IMR-90 (cell line): ENCODE measurements at regions not wholly inside any gene's neighbourhood (a gene's known extent, or its start where the extent isn't known, plus 50 kb on each side); places are given as distances from the start of the nearest gene placed in this dataset.

Source experiments
- ATAC-seq: fragments of 200-7000 bp; cut with Tn5 transposase; 2 replicates; pipeline ENCODE4 v1.9.1; 2020; ENCODE audit warnings: low read depth, mild to moderate bottlenecking, moderate library complexity
- BruUV-seq: library from RNA; stranded (reverse); fragments of 400-500 nt; replicated peaks from 2 replicates; lab custom pipeline; 2021; lab: Mats Ljungman, UMichigan
- CTCF ChIA-PET: fragments of 300-600 bp; formaldehyde crosslinking; extraction: SDS; loops from one replicate; lab custom pipeline; 2021; ENCODE audit warnings: antibody characterized with exemption; lab: Yijun Ruan, JAX
- POLR2A ChIA-PET: fragments of 300-600 bp; sonication (Branson Sonifier 250); formaldehyde crosslinking; loops from one replicate; lab custom pipeline; 2022; ENCODE audit warnings: antibody characterized with exemption; ENCODE audit not compliant: unreplicated experiment; lab: Charles Lee
- DNase-seq: peaks from one replicate; pipeline ENCODE4 v3.0.0; 2013
- H2AFZ ChIP-seq: replicated peaks from 2 replicates; pipeline ENCODE3; 2013; ENCODE audit warnings: low read length, mild to moderate bottlenecking; ENCODE audit not compliant: poor library complexity
- H2AK5ac ChIP-seq: 2 replicates; pipeline ENCODE4 v1.6.1; 2013; ENCODE audit warnings: low read depth, low read length, inconsistent platforms
- H2AK9ac ChIP-seq: replicated peaks from 2 replicates; pipeline ENCODE3; 2013; ENCODE audit warnings: mild to moderate bottlenecking, low read depth, low read length, moderate library complexity; ENCODE audit not compliant: poor library complexity
- H2BK120ac ChIP-seq: 2 replicates; pipeline ENCODE4 v1.6.1; 2013; ENCODE audit warnings: low read depth, low read length, inconsistent platforms
- H2BK15ac ChIP-seq: 3 replicates; pipeline ENCODE4 v1.6.1; 2013; ENCODE audit warnings: low read depth, low read length, inconsistent platforms
- H2BK20ac ChIP-seq: 2 replicates; pipeline ENCODE4 v1.6.1; 2013; ENCODE audit warnings: low read depth, mild to moderate bottlenecking, inconsistent platforms, low read length, moderate library complexity
- H2BK5ac ChIP-seq: 2 replicates; pipeline ENCODE4 v1.6.1; 2013; ENCODE audit warnings: mild to moderate bottlenecking, low read depth, low read length, inconsistent platforms; ENCODE audit not compliant: poor library complexity, severe bottlenecking
- H3K14ac ChIP-seq: replicated peaks from 2 replicates; pipeline ENCODE4 v1.6.1; 2013; ENCODE audit warnings: low read depth, low read length, inconsistent platforms
- H3K18ac ChIP-seq: 2 replicates; pipeline ENCODE4 v1.6.1; 2013; ENCODE audit warnings: low read depth, low read length, control low read depth
- H3K23ac ChIP-seq: 2 replicates; pipeline ENCODE4 v1.6.1; 2013; ENCODE audit warnings: low read depth, low read length, inconsistent platforms
- H3K27ac ChIP-seq: 2 replicates; pipeline ENCODE4 v1.5.1; 2013; ENCODE audit warnings: mild to moderate bottlenecking, control low read depth, low read length; ENCODE audit not compliant: insufficient read depth
- H3K27me3 ChIP-seq: 2 replicates; pipeline ENCODE4 v1.6.1; 2013; ENCODE audit warnings: low read length; ENCODE audit not compliant: control insufficient read depth, insufficient read depth
- H3K36me3 ChIP-seq: 2 replicates; pipeline ENCODE4 v1.6.1; 2013; ENCODE audit warnings: low read length, mixed read lengths; ENCODE audit not compliant: control insufficient read depth, insufficient read depth
- H3K4ac ChIP-seq: 2 replicates; pipeline ENCODE4 v1.6.1; 2013; ENCODE audit warnings: low read depth, low read length, inconsistent platforms
- H3K4me1 ChIP-seq: 2 replicates; pipeline ENCODE4 v1.6.1; 2013; ENCODE audit warnings: low read length, mixed read lengths; ENCODE audit not compliant: control insufficient read depth, insufficient read depth
- H3K4me2 ChIP-seq: 2 replicates; pipeline ENCODE4 v1.6.1; 2013; ENCODE audit warnings: low read depth, mild to moderate bottlenecking, control low read depth, low read length, moderate library complexity
- H3K4me3 ChIP-seq: 2 replicates; pipeline ENCODE4 v1.5.1; 2013; ENCODE audit warnings: low read depth, mild to moderate bottlenecking, control low read depth, low read length, moderate library complexity; ENCODE audit not compliant: insufficient read depth
- H3K56ac ChIP-seq: 2 replicates; pipeline ENCODE4 v1.6.1; 2013; ENCODE audit warnings: low read length, inconsistent platforms; ENCODE audit not compliant: insufficient read depth; ENCODE audit errors: extremely low read depth
- H3K79me1 ChIP-seq, 2 experiments: 2 replicates each; pipeline ENCODE4 v1.6.1; 2013; ENCODE audit warnings: low read length in 2 of 2, inconsistent platforms in 1 of 2, low read depth in 1 of 2
- H3K9ac ChIP-seq: 2 replicates; pipeline ENCODE4 v1.6.1; 2013; ENCODE audit warnings: low read depth, low read length, control low read depth
- H3K9me1 ChIP-seq: 2 replicates; pipeline ENCODE4 v1.6.1; 2013; ENCODE audit warnings: low read length, inconsistent platforms; ENCODE audit not compliant: insufficient read depth
- H3K9me3 ChIP-seq: 2 replicates; pipeline ENCODE4 v1.6.1; 2013; ENCODE audit warnings: low read length; ENCODE audit not compliant: control insufficient read depth, insufficient read depth
- H4K20me1 ChIP-seq: 2 replicates; pipeline ENCODE4 v1.6.1; 2013; ENCODE audit warnings: low read length, inconsistent platforms; ENCODE audit not compliant: insufficient read depth
- H4K5ac ChIP-seq: 2 replicates; pipeline ENCODE4 v1.6.1; 2013; ENCODE audit warnings: mild to moderate bottlenecking, low read depth, low read length, control low read depth
- H4K8ac ChIP-seq, 2 experiments: 2 replicates each; pipeline ENCODE4 v1.6.1; 2013; ENCODE audit warnings: low read depth in 2 of 2, low read length in 2 of 2, control low read depth in 1 of 2, inconsistent platforms in 1 of 2
- H4K91ac ChIP-seq: 2 replicates; pipeline ENCODE4 v1.6.1; 2013; ENCODE audit warnings: low read depth, low read length, inconsistent platforms; ENCODE audit not compliant: insufficient read depth
- BHLHE40 ChIP-seq: fragments of 150-350 bp; IDR thresholded peaks from 2 replicates; pipeline ENCODE4 v1.6.1; 2016; ENCODE audit warnings: mild to moderate bottlenecking, low read depth, low read length
- CEBPB ChIP-seq: IDR thresholded peaks from 2 replicates; pipeline ENCODE4 v1.6.1; 2012; ENCODE audit warnings: low read depth, low read length, improper control_type of control experiment
- CHD1 ChIP-seq: IDR thresholded peaks from 2 replicates; pipeline ENCODE4 v1.6.1; 2012; ENCODE audit warnings: low read depth, low read length, improper control_type of control experiment
- FOS ChIP-seq: fragments of 150-350 bp; IDR thresholded peaks from 2 replicates; pipeline ENCODE4 v1.6.1; 2016; ENCODE audit warnings: low read depth, low read length
- MAFK ChIP-seq: IDR thresholded peaks from 2 replicates; pipeline ENCODE4 v1.6.1; 2012; ENCODE audit warnings: low read depth, low read length, improper control_type of control experiment
- MAZ ChIP-seq: IDR thresholded peaks from 2 replicates; pipeline ENCODE4 v1.6.1; 2012; ENCODE audit warnings: low read depth, mild to moderate bottlenecking, low read length, improper control_type of control experiment, moderate library complexity, borderline replicate concordance
- MXI1 ChIP-seq: IDR thresholded peaks from 2 replicates; pipeline ENCODE4 v1.6.1; 2012; ENCODE audit warnings: low read depth, mild to moderate bottlenecking, low read length, moderate library complexity, borderline replicate concordance
- NFE2L2 ChIP-seq: fragments of 150-350 bp; IDR thresholded peaks from 2 replicates; pipeline ENCODE4 v1.6.1; 2016; ENCODE audit warnings: low read depth, mild to moderate bottlenecking, low read length
- POLR2A ChIP-seq: IDR thresholded peaks from 2 replicates; pipeline ENCODE4 v1.6.1; 2012; ENCODE audit warnings: mild to moderate bottlenecking, low read depth, low read length
- RAD21 ChIP-seq: IDR thresholded peaks from 2 replicates; pipeline ENCODE4 v1.6.1; 2012; ENCODE audit warnings: low read length, improper control_type of control experiment
- RCOR1 ChIP-seq: IDR thresholded peaks from 2 replicates; pipeline ENCODE4 v1.6.1; 2012; ENCODE audit warnings: mild to moderate bottlenecking, low read length, improper control_type of control experiment; ENCODE audit not compliant: insufficient replicate concordance
- RFX5 ChIP-seq: IDR thresholded peaks from 2 replicates; pipeline ENCODE4 v1.8.0; 2012; ENCODE audit warnings: low read depth, mild to moderate bottlenecking, low read length, moderate library complexity
- SMC3 ChIP-seq: fragments of 150-350 bp; IDR thresholded peaks from 2 replicates; pipeline ENCODE4 v1.6.1; 2016; ENCODE audit warnings: low read depth, mild to moderate bottlenecking, antibody characterized with exemption, low read length, moderate library complexity
- WGBS, 2 experiments: methylation state at CpG; one replicate each; pipeline versions ENCODE4 v1.1.5 to v1.1.7; 2013; ENCODE audit warnings: missing lambda C conversion rate in 2 of 2; ENCODE audit not compliant: insufficient read length in 1 of 2; ENCODE audit errors: extremely low coverage in 2 of 2; 5-methylcytosine and 5-hydroxymethylcytosine counted together
- dilution Hi-C: fragments of 300-500 bp; cut with HindIII; formaldehyde crosslinking; loops from one replicate; pipeline ENCODE4 v1.14.3; 2018; ENCODE audit warnings: low sequenced_read_pairs; ENCODE audit not compliant: unreplicated experiment
- in situ Hi-C: fragments of 300-500 bp; cut with MboI; formaldehyde crosslinking; loops from 3 replicates; pipeline ENCODE4 v1.14.3; 2019; ENCODE audit warnings: low sequenced_read_pairs, inconsistent platforms, mixed read lengths
- intact Hi-C: fragments of 100-400 bp; cut with micrococcal nuclease; formaldehyde crosslinking; loops from 2 replicates; pipeline ENCODE4 v1.10.0; 2022
- TF ChIP-seq, protein P1 (sequence below): fragments of 150-350 bp; IDR thresholded peaks from 2 replicates; pipeline ENCODE4 v1.6.1; 2016; ENCODE audit warnings: low read depth, mild to moderate bottlenecking, low read length, moderate library complexity, borderline replicate concordance
- TF ChIP-seq, protein P2 (sequence below): conservative IDR thresholded peaks from 2 replicates; pipeline ENCODE4 v1.5.1; 2012; ENCODE audit warnings: mild to moderate bottlenecking, low read depth, low read length, improper control_type of control experiment
- TF ChIP-seq, protein P3 (sequence below): fragments of 150-350 bp; IDR thresholded peaks from 2 replicates; pipeline ENCODE4 v1.6.1; 2017; ENCODE audit warnings: mild to moderate bottlenecking, antibody characterized with exemption, low read length, low read depth

GRCh38 chr20:48338717-48339116, 489.1 kb downstream of the PREX1 start:
- TF ChIP-seq MXI1 (no peak), BHLHE40 (no peak), CEBPB (no peak), RCOR1 (no peak), RAD21 (no peak), SMC3 (no peak), POLR2A (no peak), NFE2L2 (no peak), FOS (no peak), CHD1 (no peak), RFX5 (no peak), MAZ (no peak), MAFK (no peak)
- TF ChIP-seq, protein P1, sequence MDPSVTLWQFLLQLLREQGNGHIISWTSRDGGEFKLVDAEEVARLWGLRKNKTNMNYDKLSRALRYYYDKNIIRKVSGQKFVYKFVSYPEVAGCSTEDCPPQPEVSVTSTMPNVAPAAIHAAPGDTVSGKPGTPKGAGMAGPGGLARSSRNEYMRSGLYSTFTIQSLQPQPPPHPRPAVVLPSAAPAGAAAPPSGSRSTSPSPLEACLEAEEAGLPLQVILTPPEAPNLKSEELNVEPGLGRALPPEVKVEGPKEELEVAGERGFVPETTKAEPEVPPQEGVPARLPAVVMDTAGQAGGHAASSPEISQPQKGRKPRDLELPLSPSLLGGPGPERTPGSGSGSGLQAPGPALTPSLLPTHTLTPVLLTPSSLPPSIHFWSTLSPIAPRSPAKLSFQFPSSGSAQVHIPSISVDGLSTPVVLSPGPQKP: no peak
- TF ChIP-seq, protein P2, sequence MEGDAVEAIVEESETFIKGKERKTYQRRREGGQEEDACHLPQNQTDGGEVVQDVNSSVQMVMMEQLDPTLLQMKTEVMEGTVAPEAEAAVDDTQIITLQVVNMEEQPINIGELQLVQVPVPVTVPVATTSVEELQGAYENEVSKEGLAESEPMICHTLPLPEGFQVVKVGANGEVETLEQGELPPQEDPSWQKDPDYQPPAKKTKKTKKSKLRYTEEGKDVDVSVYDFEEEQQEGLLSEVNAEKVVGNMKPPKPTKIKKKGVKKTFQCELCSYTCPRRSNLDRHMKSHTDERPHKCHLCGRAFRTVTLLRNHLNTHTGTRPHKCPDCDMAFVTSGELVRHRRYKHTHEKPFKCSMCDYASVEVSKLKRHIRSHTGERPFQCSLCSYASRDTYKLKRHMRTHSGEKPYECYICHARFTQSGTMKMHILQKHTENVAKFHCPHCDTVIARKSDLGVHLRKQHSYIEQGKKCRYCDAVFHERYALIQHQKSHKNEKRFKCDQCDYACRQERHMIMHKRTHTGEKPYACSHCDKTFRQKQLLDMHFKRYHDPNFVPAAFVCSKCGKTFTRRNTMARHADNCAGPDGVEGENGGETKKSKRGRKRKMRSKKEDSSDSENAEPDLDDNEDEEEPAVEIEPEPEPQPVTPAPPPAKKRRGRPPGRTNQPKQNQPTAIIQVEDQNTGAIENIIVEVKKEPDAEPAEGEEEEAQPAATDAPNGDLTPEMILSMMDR: no peak
- TF ChIP-seq, protein P3, sequence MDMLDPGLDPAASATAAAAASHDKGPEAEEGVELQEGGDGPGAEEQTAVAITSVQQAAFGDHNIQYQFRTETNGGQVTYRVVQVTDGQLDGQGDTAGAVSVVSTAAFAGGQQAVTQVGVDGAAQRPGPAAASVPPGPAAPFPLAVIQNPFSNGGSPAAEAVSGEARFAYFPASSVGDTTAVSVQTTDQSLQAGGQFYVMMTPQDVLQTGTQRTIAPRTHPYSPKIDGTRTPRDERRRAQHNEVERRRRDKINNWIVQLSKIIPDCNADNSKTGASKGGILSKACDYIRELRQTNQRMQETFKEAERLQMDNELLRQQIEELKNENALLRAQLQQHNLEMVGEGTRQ: no peak
- no CpG with 5 or more reads among the region's 7 CpGs for WGBS, 2 experiments
- dilution Hi-C loops (no loop called here), intact Hi-C loops (no loop called here), in situ Hi-C loops (no loop called here)
- CTCF ChIA-PET: no interaction called here
- Histone ChIP-seq H3K56ac (peak overlapping the region; percentile 17; the same call in 1 of the 2 replicates), H3K4me2 (peak overlapping the region; percentile 76), H2BK15ac (no peak overlapping the region), H3K4me1 (peaks cover 2% of the 10 kb centered on the region; the same call in 1 of the 2 replicates), H3K27me3 (peaks cover 25% of the 10 kb centered on the region), H2BK120ac (no peak overlapping the region), H3K9me1 (no peaks in the 10 kb centered on the region), H3K27ac (no peak overlapping the region), H3K14ac (no peak overlapping the region), H3K18ac (no peak overlapping the region), H3K36me3 (no peaks in the 10 kb centered on the region), H2AK5ac (no peak overlapping the region), H3K9me3 (no peaks in the 10 kb centered on the region), H2AK9ac (no peak overlapping the region), H2AFZ (peak overlapping the region; percentile 5), H3K9ac (no peak overlapping the region), H4K8ac (no peak overlapping the region), H4K91ac (no peak overlapping the region), H2BK20ac (no peak overlapping the region), H3K4me3 (no peak overlapping the region), H4K20me1 (no peaks in the 10 kb centered on the region), H3K23ac (no peak overlapping the region), H3K4ac (no peak overlapping the region), H4K5ac (no peak overlapping the region), H3K79me1 (no peaks in the 10 kb centered on the region), H2BK5ac (no peak overlapping the region)
- BruUV-seq: no TSS peak
- POLR2A ChIA-PET: no interaction called here
- ATAC-seq (peak; percentile 21; the same call in 1 of the 2 replicates), DNase-seq (peak; percentile 73)
